NCI-H1436 (cell line): ENCODE measurements at regions not wholly inside any gene's neighbourhood (a gene's known extent, or its start where the extent isn't known, plus 50 kb on each side); places are given as distances from the start of the nearest gene placed in this dataset.

Experiments used
- DNase-seq: peaks from one replicate; lab custom pipeline; 2025; lab: John Stamatoyannopoulos, UW

- DNase-seq, result no peak
These were observed 205.1 kb upstream of the CHD1 start for GRCh38 chr5:99133921-99134320.

- DNase-seq, result no peak
These were observed 201.1 kb upstream of the CHD1 start for GRCh38 chr5:99129768-99130501.

- no peak for DNase-seq
These were observed 194.2 kb upstream of the CHD1 start for GRCh38 chr5:99122976-99123375.

GRCh38 chr5:99119326-99119725 lies 190.5 kb upstream of the CHD1 start:
- DNase-seq, result no peak

GRCh38 chr5:99116526-99116925 lies 187.7 kb upstream of the CHD1 start:
- no peak for DNase-seq

DNA sequence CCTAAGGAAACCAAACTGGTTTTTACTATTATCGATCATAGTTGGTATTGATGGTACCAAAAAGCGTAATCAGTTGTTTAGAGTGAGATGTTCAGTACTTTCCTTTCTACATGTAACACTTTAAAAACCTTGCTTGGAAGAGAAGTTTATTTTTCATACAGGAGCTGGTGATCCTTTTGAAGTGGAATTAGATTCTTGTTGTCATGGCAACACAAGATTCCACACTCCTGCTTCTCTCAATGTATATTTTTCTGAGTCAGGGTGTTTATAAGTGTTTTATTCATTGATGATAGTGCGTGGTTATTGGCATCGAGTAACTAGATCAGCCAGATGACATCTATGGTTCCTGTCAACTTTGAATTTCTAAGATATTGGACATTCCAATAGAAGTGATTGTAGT lies 181.1 kb upstream of the CHD1 start:
- no peak for DNase-seq

- no peak for DNase-seq
These were observed 176.4 kb upstream of the CHD1 start for GRCh38 chr5:99105216-99105615.

- DNase-seq, result peak; percentile 44
These were observed 175.8 kb upstream of the CHD1 start for GRCh38 chr5:99104538-99105132.

DNA sequence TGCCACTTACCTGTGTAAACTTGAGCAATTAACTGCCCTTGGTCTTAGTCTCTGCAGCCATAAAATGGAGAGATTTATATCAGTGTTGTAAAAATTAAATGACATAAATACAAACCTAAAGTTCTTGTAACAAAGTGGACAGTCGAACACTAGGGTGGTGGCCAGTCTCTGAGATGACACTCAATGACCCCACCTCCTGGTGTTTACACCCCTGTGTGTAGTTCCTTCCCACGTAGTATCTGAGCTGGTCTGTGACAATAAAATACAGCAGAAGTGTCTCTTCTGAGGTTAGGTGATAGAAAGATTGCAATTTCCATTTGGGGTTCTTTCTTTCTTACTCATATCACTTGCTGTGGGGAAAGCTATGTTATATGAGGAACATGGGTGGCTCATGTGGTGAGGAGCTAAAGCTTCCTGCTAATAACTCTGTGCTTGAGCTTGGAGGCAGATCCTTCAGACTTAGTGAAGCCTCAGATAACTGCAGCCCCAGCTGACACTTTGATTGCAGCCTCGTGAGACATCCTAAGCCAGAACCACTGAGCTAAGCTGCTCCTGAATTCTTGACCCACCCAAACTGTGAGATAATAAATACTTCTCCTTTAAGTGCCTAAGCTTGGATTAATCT lies 173.4 kb upstream of the CHD1 start:
- DNase-seq, result no peak

- DNase-seq, result no peak
These were observed 170.9 kb upstream of the CHD1 start for GRCh38 chr5:99099691-99100090.

- DNase-seq, result no peak
These were observed 161.2 kb upstream of the CHD1 start for GRCh38 chr5:99089822-99090549.

- DNase-seq, result no peak
These were observed 159.5 kb upstream of the CHD1 start for GRCh38 chr5:99088309-99088708.

GRCh38 chr5:99083197-99083596 lies 154.4 kb upstream of the CHD1 start:
- no peak for DNase-seq

- no peak for DNase-seq
These were observed 152.9 kb upstream of the CHD1 start for GRCh38 chr5:99081711-99082110.

DNA sequence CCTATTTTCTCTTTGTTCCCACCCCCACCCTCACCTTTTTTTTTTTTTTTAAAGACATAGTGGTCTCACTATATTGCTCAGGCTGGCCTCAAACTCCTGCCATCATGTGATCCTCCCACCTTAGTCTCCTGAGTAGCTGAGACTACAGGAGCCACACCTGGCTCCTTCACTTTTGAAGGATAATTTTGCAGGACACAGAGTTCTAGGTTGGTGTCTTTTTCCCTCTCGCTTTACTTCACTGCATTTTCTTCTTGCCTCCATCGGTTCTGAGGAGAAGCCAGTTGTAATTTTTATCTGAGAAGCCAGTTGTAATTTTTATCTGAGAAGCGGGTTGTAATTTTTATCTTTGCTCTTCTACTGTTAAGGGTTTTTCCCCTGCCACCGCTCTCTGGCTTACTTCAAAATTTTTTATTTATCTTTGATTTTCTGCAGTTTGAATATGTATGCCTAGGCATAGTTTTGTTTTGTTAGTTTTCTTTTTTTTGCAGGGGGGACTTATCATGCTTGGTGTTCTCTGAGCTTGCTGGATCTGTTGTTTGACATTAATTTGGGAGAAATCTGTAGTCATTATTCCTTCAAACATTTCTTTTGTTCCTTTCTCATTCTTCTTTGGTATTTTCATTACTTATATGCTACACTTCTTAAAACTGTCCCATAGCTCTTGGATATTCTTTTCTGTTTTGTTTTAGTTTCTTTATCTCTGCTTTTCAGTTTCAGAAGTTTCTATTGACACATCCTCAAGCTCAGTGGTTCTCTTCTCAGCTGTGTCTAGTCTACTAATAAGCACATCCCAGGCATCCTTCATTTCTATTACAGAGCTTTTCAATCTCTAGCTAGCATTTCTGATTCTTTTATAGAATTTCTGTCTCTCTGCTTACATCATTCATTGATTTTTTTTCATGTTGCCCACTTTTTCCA lies 148.2 kb upstream of the CHD1 start:
- no peak for DNase-seq

GRCh38 chr5:99072846-99073245 lies 144.0 kb upstream of the CHD1 start:
- no peak for DNase-seq

GRCh38 chr5:99070822-99071221 lies 142.0 kb upstream of the CHD1 start:
- DNase-seq, result no peak

- DNase-seq, result no peak
These were observed 141.6 kb upstream of the CHD1 start for GRCh38 chr5:99070362-99070761.

- no peak for DNase-seq
These were observed 140.3 kb upstream of the CHD1 start for GRCh38 chr5:99068944-99069650.

DNA sequence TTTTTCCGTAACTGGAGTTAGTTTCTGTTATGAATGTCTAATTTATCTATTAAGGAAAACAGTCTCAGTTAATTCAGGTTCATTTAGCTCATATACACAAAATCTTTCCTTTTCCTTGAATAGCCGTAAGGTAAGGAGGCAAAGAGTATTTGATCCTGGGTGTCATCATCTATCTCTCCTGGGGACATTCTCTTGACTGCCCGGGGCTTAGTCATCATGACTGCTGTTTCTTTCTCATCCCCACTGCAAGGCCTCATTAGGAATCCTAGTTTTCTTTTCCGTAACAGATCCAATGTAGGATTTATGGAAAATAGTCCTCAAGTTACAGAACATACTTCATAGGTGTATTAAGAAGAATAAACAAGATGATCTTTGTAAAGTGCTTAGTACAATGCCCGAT lies 134.9 kb upstream of the CHD1 start:
- DNase-seq, result no peak

DNA sequence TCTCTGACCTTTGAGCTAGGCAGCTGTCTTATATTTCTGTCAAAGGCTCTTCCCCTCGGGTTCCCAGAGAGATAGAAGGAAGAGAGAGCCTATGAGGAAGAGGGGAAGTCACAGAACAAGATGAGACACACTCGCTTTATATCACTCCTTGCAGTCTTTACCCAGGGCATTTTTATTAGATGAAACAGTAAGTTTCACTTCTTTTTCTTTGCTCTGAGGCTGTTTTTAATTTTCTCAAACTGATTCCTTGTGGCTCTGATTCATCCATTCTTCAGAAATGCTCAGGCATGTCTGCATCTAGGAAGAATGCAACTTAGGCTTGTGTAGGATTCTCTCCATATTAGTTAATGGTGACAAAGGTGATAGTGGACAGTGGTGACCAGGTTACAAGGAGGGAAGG lies 132.9 kb upstream of the CHD1 start:
- DNase-seq, result no peak
